CD14-positive monocyte (primary cell): ENCODE measurements at regions not wholly inside any gene's neighbourhood (a gene's known extent, or its start where the extent isn't known, plus 50 kb on each side); places are given as distances from the start of the nearest gene placed in this dataset.

Source experiments
- DNase-seq, 3 donors: peaks; one replicate each; pipeline ENCODE4 v3.0.0-alpha.2; 2011 to 2022
- H2AFZ ChIP-seq: 2 replicates; pipeline ENCODE4 v1.6.0; 2012; ENCODE audit warnings: mild to moderate bottlenecking, low read depth, low read length, inconsistent platforms; ENCODE audit not compliant: insufficient read depth, poor library complexity, severe bottlenecking
- H3K27ac ChIP-seq, 2 donors: 1 replicate in 1 of 2; 2 replicates in 1 of 2; pipeline ENCODE4 v1.5.1; 2012 to 2013; ENCODE audit warnings: low read length in 2 of 2, control low read depth in 1 of 2, inconsistent platforms in 1 of 2, low read depth in 1 of 2, mild to moderate bottlenecking in 1 of 2
- H3K27me3 ChIP-seq, 2 donors: one replicate each; pipeline versions ENCODE4 v1.6.0 to v1.6.1; 2011 to 2013; ENCODE audit warnings: low read length in 2 of 2; ENCODE audit not compliant: control insufficient read depth in 2 of 2, insufficient read depth in 2 of 2
- H3K36me3 ChIP-seq, 2 donors: replicated peaks in 1 of 2; 1 replicate in 1 of 2; 2 replicates in 1 of 2; pipeline versions ENCODE4 v1.5.1 to v1.6.1; 2012 to 2013; ENCODE audit warnings: low read length in 2 of 2, control low read depth in 1 of 2, inconsistent platforms in 1 of 2, mild to moderate bottlenecking in 1 of 2; ENCODE audit not compliant: insufficient read depth in 2 of 2, control insufficient read depth in 1 of 2
- H3K4me1 ChIP-seq, 2 donors: 1 replicate in 1 of 2; 2 replicates in 1 of 2; pipeline versions ENCODE4 v1.5.1 to v1.6.1; 2012 to 2013; ENCODE audit warnings: low read length in 2 of 2, control low read depth in 1 of 2, inconsistent platforms in 1 of 2, mild to moderate bottlenecking in 1 of 2, moderate library complexity in 1 of 2; ENCODE audit not compliant: insufficient read depth in 2 of 2, control insufficient read depth in 1 of 2
- H3K4me2 ChIP-seq: replicated peaks from 2 replicates; pipeline ENCODE3; 2012; ENCODE audit warnings: low read length, moderate library complexity, mild to moderate bottlenecking; ENCODE audit not compliant: poor library complexity, severe bottlenecking; ENCODE audit errors: extremely low read depth
- H3K4me3 ChIP-seq, 3 experiments: fragments of 200-600 bp in 1 of 3; sonication (generic) in 1 of 3; replicated peaks in 1 of 3; 1 replicate in 2 of 3; 2 replicates in 1 of 3; pipeline ENCODE4 v1.5.1; 2011 to 2013; ENCODE audit warnings: low read length in 3 of 3, mild to moderate bottlenecking in 3 of 3, control low read depth in 2 of 3, low read depth in 2 of 3, inconsistent platforms in 1 of 3, moderate library complexity in 1 of 3
- H3K79me2 ChIP-seq: 2 replicates; pipeline ENCODE4 v1.6.0; 2012; ENCODE audit warnings: mild to moderate bottlenecking, control low read depth, inconsistent platforms, low read length, moderate library complexity; ENCODE audit not compliant: insufficient read depth
- H3K9ac ChIP-seq: 2 replicates; pipeline ENCODE4 v1.6.0; 2017; ENCODE audit warnings: low read length, mild to moderate bottlenecking; ENCODE audit not compliant: insufficient read depth, poor library complexity, severe bottlenecking
- H3K9me3 ChIP-seq, 2 donors: replicated peaks in 1 of 2; 1 replicate in 1 of 2; 2 replicates in 1 of 2; pipeline versions ENCODE4 v1.5.1 to v1.6.1; 2012 to 2013; ENCODE audit warnings: low read length in 2 of 2, control low read depth in 1 of 2; ENCODE audit not compliant: control insufficient read depth in 1 of 2, insufficient read depth in 1 of 2
- H4K20me1 ChIP-seq: 2 replicates; pipeline ENCODE4 v1.6.0; 2012; ENCODE audit warnings: mild to moderate bottlenecking, low read length, control low read depth, moderate library complexity; ENCODE audit not compliant: insufficient read depth
- H3K27ac Mint-ChIP-seq, 7 donors: one replicate each; pipeline ENCODE4 v1.8.0; 2020; ENCODE audit warnings: mild to moderate bottlenecking in 7 of 7, mixed read lengths in 7 of 7, moderate library complexity in 6 of 7, inconsistent platforms in 2 of 7
- H3K27me3 Mint-ChIP-seq, 3 donors: one replicate each; pipeline ENCODE4 v1.8.0; 2021 to 2022; ENCODE audit warnings: low read depth in 3 of 3, mild to moderate bottlenecking in 3 of 3, mixed read lengths in 3 of 3, moderate library complexity in 3 of 3, inconsistent platforms in 1 of 3
- H3K36me3 Mint-ChIP-seq, 2 donors: one replicate each; pipeline ENCODE4 v1.8.0; 2020; ENCODE audit warnings: mixed read lengths in 2 of 2, inconsistent platforms in 1 of 2, mild to moderate bottlenecking in 1 of 2
- H3K4me1 Mint-ChIP-seq: one replicate; pipeline ENCODE4 v1.8.0; 2020; ENCODE audit warnings: mild to moderate bottlenecking, mixed read lengths
- H3K4me3 Mint-ChIP-seq, 2 donors: one replicate each; pipeline ENCODE4 v1.8.0; 2020; ENCODE audit warnings: mild to moderate bottlenecking in 2 of 2, mixed read lengths in 2 of 2, moderate library complexity in 1 of 2
- H3K9me3 Mint-ChIP-seq, 7 donors: one replicate each; pipeline ENCODE4 v1.8.0; 2020 to 2022; ENCODE audit warnings: mixed read lengths in 7 of 7, mild to moderate bottlenecking in 6 of 7, moderate library complexity in 6 of 7, inconsistent platforms in 2 of 7
- WGBS: methylation state at CpG from one replicate; pipeline ENCODE4 v1.1.5; 2013; ENCODE audit warnings: missing lambda C conversion rate; ENCODE audit not compliant: insufficient coverage; 5-methylcytosine and 5-hydroxymethylcytosine counted together
- intact Hi-C, 2 donors: fragments of 100-400 bp; cut with micrococcal nuclease; formaldehyde crosslinking; loops; one replicate each; pipeline versions ENCODE4 v1.15.0 to v1.15.1; 2023
- TF ChIP-seq, protein P1 (sequence below): fragments of 200-600 bp; IDR thresholded peaks from one replicate; pipeline ENCODE4 v1.8.0; 2022; ENCODE audit warnings: antibody characterized with exemption, mild to moderate bottlenecking

DNA sequence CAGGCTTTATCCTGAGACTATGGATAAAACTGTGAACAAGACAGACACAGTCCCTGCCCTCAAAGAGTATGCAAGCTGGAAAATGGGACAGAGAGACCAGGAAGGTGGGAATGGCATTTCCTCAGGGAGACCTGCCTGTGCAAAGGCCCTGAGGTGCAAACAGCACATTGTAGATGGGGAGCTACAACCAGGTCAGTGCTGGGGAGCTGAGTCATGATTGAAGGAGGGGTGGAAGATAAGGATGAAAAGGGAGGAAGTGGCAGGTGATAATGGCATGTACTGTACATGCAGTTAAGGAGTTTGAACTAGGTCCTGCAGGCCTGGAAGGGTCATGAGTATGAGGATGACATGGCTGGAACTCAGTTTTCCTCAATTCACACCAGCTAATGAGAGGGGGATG is 75.5 kb upstream of the BOD1 start:
- no peak overlapping the region for H3K9ac ChIP-seq
- Mint-ChIP-seq H3K27ac (peak overlapping the region in 2 of 7 donors; percentile 16 to 31), H3K27me3 (peaks cover 0 to 2% (median 0%) of the 10 kb centered on the region in 3 donors), H3K36me3 (no peaks in the 10 kb centered on the region), H3K4me1 (peaks cover 14% of the 10 kb centered on the region), H3K9me3 (peaks cover 0 to 5% (median 0%) of the 10 kb centered on the region in 7 donors), H3K4me3 (no peak overlapping the region)
- intact Hi-C loops: no loop called here
- H3K36me3 ChIP-seq: no peaks in the 10 kb centered on the region
- DNase-seq: no peak
- no peak overlapping the region for H3K27ac ChIP-seq
- H3K4me3 ChIP-seq: no peak overlapping the region
- no peak overlapping the region for H2AFZ ChIP-seq
- no peak overlapping the region for H3K4me2 ChIP-seq
- H3K4me1 ChIP-seq: peaks cover 0 to 9% of the 10 kb centered on the region in 2 donors
- no peaks in the 10 kb centered on the region for H3K79me2 ChIP-seq
- H3K9me3 ChIP-seq: no peaks in the 10 kb centered on the region
- no peaks in the 10 kb centered on the region for H4K20me1 ChIP-seq
- TF ChIP-seq, protein P1, sequence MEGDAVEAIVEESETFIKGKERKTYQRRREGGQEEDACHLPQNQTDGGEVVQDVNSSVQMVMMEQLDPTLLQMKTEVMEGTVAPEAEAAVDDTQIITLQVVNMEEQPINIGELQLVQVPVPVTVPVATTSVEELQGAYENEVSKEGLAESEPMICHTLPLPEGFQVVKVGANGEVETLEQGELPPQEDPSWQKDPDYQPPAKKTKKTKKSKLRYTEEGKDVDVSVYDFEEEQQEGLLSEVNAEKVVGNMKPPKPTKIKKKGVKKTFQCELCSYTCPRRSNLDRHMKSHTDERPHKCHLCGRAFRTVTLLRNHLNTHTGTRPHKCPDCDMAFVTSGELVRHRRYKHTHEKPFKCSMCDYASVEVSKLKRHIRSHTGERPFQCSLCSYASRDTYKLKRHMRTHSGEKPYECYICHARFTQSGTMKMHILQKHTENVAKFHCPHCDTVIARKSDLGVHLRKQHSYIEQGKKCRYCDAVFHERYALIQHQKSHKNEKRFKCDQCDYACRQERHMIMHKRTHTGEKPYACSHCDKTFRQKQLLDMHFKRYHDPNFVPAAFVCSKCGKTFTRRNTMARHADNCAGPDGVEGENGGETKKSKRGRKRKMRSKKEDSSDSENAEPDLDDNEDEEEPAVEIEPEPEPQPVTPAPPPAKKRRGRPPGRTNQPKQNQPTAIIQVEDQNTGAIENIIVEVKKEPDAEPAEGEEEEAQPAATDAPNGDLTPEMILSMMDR: no peak
- no peaks in the 10 kb centered on the region for H3K27me3 ChIP-seq

DNA sequence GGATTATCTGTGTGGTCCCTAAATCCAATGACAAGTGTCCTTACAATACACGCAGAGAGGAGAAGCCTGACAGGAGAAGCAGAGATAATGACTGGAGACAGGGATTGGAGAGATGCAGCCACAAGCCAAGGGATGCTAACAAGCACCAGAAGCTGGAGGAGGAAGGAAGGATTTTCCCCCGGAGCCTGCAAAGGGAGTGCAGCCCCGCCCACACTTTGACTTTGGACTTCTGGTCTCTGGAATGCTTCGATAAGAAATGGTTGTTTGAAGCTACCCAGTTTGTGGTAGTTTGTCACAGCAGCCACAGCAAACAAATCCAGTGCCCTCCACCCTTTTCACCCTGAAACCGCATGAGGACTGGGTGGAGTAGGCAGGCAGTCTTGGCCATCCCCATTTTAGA is 77.2 kb upstream of the BOD1 start:
- H3K4me1 Mint-ChIP-seq: peaks cover 13% of the 10 kb centered on the region
- Histone ChIP-seq H2AFZ (no peak overlapping the region), H3K36me3 (no peaks in the 10 kb centered on the region), H3K79me2 (no peaks in the 10 kb centered on the region), H3K9ac (no peak overlapping the region), H3K4me1 (peaks cover 0 to 9% of the 10 kb centered on the region in 2 donors), H3K9me3 (no peaks in the 10 kb centered on the region), H3K27me3 (no peaks in the 10 kb centered on the region), H3K27ac (no peak overlapping the region), H3K4me3 (no peak overlapping the region), H3K4me2 (no peak overlapping the region), H4K20me1 (no peaks in the 10 kb centered on the region)
- H3K27me3 Mint-ChIP-seq: peaks cover 2 to 3% (median 3%) of the 10 kb centered on the region in 3 donors
- 100% methylated on average over 1 of the region's 5 CpGs for WGBS
- H3K9me3 Mint-ChIP-seq: peaks cover 0 to 5% (median 0%) of the 10 kb centered on the region in 7 donors
- DNase-seq: no peak
- no peak overlapping the region for H3K4me3 Mint-ChIP-seq
- no peak overlapping the region for H3K27ac Mint-ChIP-seq
- intact Hi-C loops: no loop called here
- no peaks in the 10 kb centered on the region for H3K36me3 Mint-ChIP-seq
- TF ChIP-seq, protein P1: no peak
